Mesenchymal stem cell (in vitro differentiated cells and primary cell): ENCODE measurements at regions not wholly inside any gene's neighbourhood (a gene's known extent, or its start where the extent isn't known, plus 50 kb on each side); places are given as distances from the start of the nearest gene placed in this dataset.

Source experiments
- DNase-seq: peaks from one replicate; pipeline ENCODE4 v3.0.0-alpha.2; 2013
- H2AFZ ChIP-seq: one replicate; pipeline ENCODE4 v1.6.1; 2013; ENCODE audit warnings: low read depth, mild to moderate bottlenecking, control low read depth, inconsistent platforms, low read length, moderate library complexity
- H2AK5ac ChIP-seq: 2 replicates; pipeline ENCODE4 v1.6.1; 2013; ENCODE audit warnings: low read length, moderate library complexity, mild to moderate bottlenecking, inconsistent platforms; ENCODE audit not compliant: severe bottlenecking
- H2BK120ac ChIP-seq: one replicate; pipeline ENCODE4 v1.6.1; 2013; ENCODE audit warnings: low read depth, mild to moderate bottlenecking, inconsistent platforms, low read length, moderate library complexity
- H2BK12ac ChIP-seq, 2 experiments: one replicate each; pipeline ENCODE4 v1.6.1; 2013; ENCODE audit warnings: inconsistent platforms in 2 of 2, low read length in 2 of 2, mild to moderate bottlenecking in 2 of 2, moderate library complexity in 2 of 2, control low read depth in 1 of 2
- H2BK15ac ChIP-seq: one replicate; pipeline ENCODE4 v1.6.1; 2013; ENCODE audit warnings: mild to moderate bottlenecking, low read depth, inconsistent platforms; ENCODE audit not compliant: poor library complexity, severe bottlenecking
- H2BK5ac ChIP-seq: 2 replicates; pipeline ENCODE4 v1.6.1; 2013; ENCODE audit warnings: low read depth, mild to moderate bottlenecking, low read length, control low read depth, inconsistent platforms; ENCODE audit not compliant: poor library complexity, severe bottlenecking
- H3K14ac ChIP-seq, 2 experiments: one replicate each; pipeline ENCODE4 v1.6.1; 2013; ENCODE audit warnings: inconsistent platforms in 2 of 2, low read length in 2 of 2, control low read depth in 1 of 2, mild to moderate bottlenecking in 1 of 2, moderate library complexity in 1 of 2
- H3K18ac ChIP-seq, 2 experiments: one replicate each; pipeline ENCODE4 v1.6.1; 2013; ENCODE audit warnings: inconsistent platforms in 2 of 2, low read length in 2 of 2, control low read depth in 1 of 2, low read depth in 1 of 2, mild to moderate bottlenecking in 1 of 2
- H3K23ac ChIP-seq, 2 experiments: one replicate each; pipeline ENCODE4 v1.6.1; 2013; ENCODE audit warnings: inconsistent platforms in 2 of 2, low read length in 2 of 2, mild to moderate bottlenecking in 2 of 2, moderate library complexity in 2 of 2, control low read depth in 1 of 2
- H3K27ac ChIP-seq: 2 replicates; pipeline ENCODE4 v1.5.1; 2013; ENCODE audit warnings: mild to moderate bottlenecking, moderate library complexity, low read length, control low read depth, inconsistent platforms; ENCODE audit not compliant: poor library complexity, severe bottlenecking
- H3K27me3 ChIP-seq, 2 experiments: 2 replicates each; pipeline versions ENCODE4 v1.6.1 to v1.7.0; 2013; ENCODE audit warnings: low read length in 2 of 2, mild to moderate bottlenecking in 2 of 2, moderate library complexity in 2 of 2, control low read depth in 1 of 2, inconsistent platforms in 1 of 2; ENCODE audit not compliant: control insufficient read depth in 1 of 2, insufficient read depth in 1 of 2
- H3K36me3 ChIP-seq, 2 experiments: 2 replicates each; pipeline versions ENCODE4 v1.6.1 to v1.7.0; 2013; ENCODE audit warnings: low read length in 2 of 2, control low read depth in 1 of 2, inconsistent platforms in 1 of 2, low read depth in 1 of 2, mild to moderate bottlenecking in 1 of 2; ENCODE audit not compliant: insufficient read depth in 2 of 2, control insufficient read depth in 1 of 2
- H3K4ac ChIP-seq, 2 experiments: one replicate each; pipeline ENCODE4 v1.6.1; 2013; ENCODE audit warnings: inconsistent platforms in 2 of 2, low read length in 2 of 2, mild to moderate bottlenecking in 2 of 2, moderate library complexity in 2 of 2, control low read depth in 1 of 2, low read depth in 1 of 2
- H3K4me1 ChIP-seq: 2 replicates; pipeline ENCODE4 v1.6.1; 2013; ENCODE audit warnings: low read depth, low read length, control low read depth; ENCODE audit not compliant: control insufficient read depth, insufficient read depth
- H3K4me2 ChIP-seq: 2 replicates; pipeline ENCODE4 v1.6.1; 2013; ENCODE audit warnings: low read length, mild to moderate bottlenecking, inconsistent platforms; ENCODE audit not compliant: poor library complexity, severe bottlenecking
- H3K4me3 ChIP-seq, 2 experiments: 2 replicates each; pipeline versions ENCODE4 v1.5.1 to v1.7.0; 2013; ENCODE audit warnings: low read length in 2 of 2, mild to moderate bottlenecking in 2 of 2, control low read depth in 1 of 2, low read depth in 1 of 2; ENCODE audit not compliant: insufficient read depth in 1 of 2
- H3K79me1 ChIP-seq: replicated peaks from 2 replicates; pipeline ENCODE4 v1.6.1; 2013; ENCODE audit warnings: mild to moderate bottlenecking, control low read depth, low read length, inconsistent platforms; ENCODE audit not compliant: poor library complexity, severe bottlenecking
- H3K9ac ChIP-seq: 2 replicates; pipeline ENCODE4 v1.7.0; 2013; ENCODE audit warnings: mild to moderate bottlenecking, low read length, moderate library complexity
- H3K9me3 ChIP-seq: 2 replicates; pipeline ENCODE4 v1.7.0; 2013; ENCODE audit warnings: mild to moderate bottlenecking, low read length; ENCODE audit not compliant: control insufficient read depth
- H4K8ac ChIP-seq: one replicate; pipeline ENCODE4 v1.6.1; 2013; ENCODE audit warnings: inconsistent platforms, mild to moderate bottlenecking, low read length, moderate library complexity
- H4K91ac ChIP-seq: one replicate; pipeline ENCODE4 v1.6.1; 2013; ENCODE audit warnings: mild to moderate bottlenecking, low read length, inconsistent platforms
- WGBS: methylation state at CpG from one replicate; pipeline ENCODE4 v1.1.7; 2013; ENCODE audit warnings: mixed read lengths; 5-methylcytosine and 5-hydroxymethylcytosine counted together

GRCh38 chr5:5645198-5645597 is 222.7 kb downstream of the ICE1 start:
- Histone ChIP-seq H3K79me1 (no peaks in the 10 kb centered on the region), H3K4me3 (no peak overlapping the region), H4K8ac (no peak overlapping the region), H3K36me3 (no peaks in the 10 kb centered on the region), H3K18ac (no peak overlapping the region), H2AK5ac (no peak overlapping the region), H2BK120ac (no peak overlapping the region), H2AFZ (no peak overlapping the region), H2BK15ac (no peak overlapping the region), H3K9ac (no peak overlapping the region), H4K91ac (no peak overlapping the region), H3K4ac (no peak overlapping the region), H2BK5ac (no peak overlapping the region), H3K27me3 (no peaks in the 10 kb centered on the region), H3K23ac (no peak overlapping the region), H3K14ac (no peak overlapping the region), H3K4me2 (no peak overlapping the region), H2BK12ac (no peak overlapping the region), H3K27ac (no peak overlapping the region), H3K4me1 (no peaks in the 10 kb centered on the region), H3K9me3 (peaks cover 6% of the 10 kb centered on the region)
- no peak for DNase-seq
- WGBS: 70% methylated on average over 2 of the region's 2 CpGs

- Histone ChIP-seq H2BK5ac (no peak overlapping the region), H3K18ac (no peak overlapping the region), H3K27me3 (no peaks in the 10 kb centered on the region), H3K4me1 (no peaks in the 10 kb centered on the region), H3K14ac (no peak overlapping the region), H2AFZ (no peak overlapping the region), H3K4me3 (no peak overlapping the region), H3K9ac (no peak overlapping the region), H4K91ac (no peak overlapping the region), H2AK5ac (no peak overlapping the region), H3K36me3 (no peaks in the 10 kb centered on the region), H3K23ac (no peak overlapping the region), H3K9me3 (peaks cover 6% of the 10 kb centered on the region), H3K79me1 (no peaks in the 10 kb centered on the region), H4K8ac (no peak overlapping the region), H3K4me2 (no peak overlapping the region), H2BK120ac (no peak overlapping the region), H2BK15ac (no peak overlapping the region), H3K27ac (no peak overlapping the region), H3K4ac (no peak overlapping the region), H2BK12ac (no peak overlapping the region)
- DNase-seq: no peak
- 64% methylated on average over 5 of the region's 6 CpGs for WGBS
Observed at GRCh38 chr5:5644249-5644648, 221.8 kb downstream of the ICE1 start.

GRCh38 chr5:5643481-5643880 is 221.0 kb downstream of the ICE1 start:
- Histone ChIP-seq H3K9me3 (peaks cover 6% of the 10 kb centered on the region), H2BK120ac (no peak overlapping the region), H3K4me1 (no peaks in the 10 kb centered on the region), H3K79me1 (no peaks in the 10 kb centered on the region), H2BK15ac (no peak overlapping the region), H3K36me3 (no peaks in the 10 kb centered on the region), H3K27ac (no peak overlapping the region), H2AFZ (no peak overlapping the region), H3K4me2 (no peak overlapping the region), H3K9ac (no peak overlapping the region), H4K91ac (no peak overlapping the region), H3K23ac (no peak overlapping the region), H3K14ac (no peak overlapping the region), H2AK5ac (no peak overlapping the region), H3K27me3 (no peaks in the 10 kb centered on the region), H3K4me3 (no peak overlapping the region), H2BK5ac (no peak overlapping the region), H4K8ac (no peak overlapping the region), H3K4ac (no peak overlapping the region), H2BK12ac (no peak overlapping the region), H3K18ac (no peak overlapping the region)
- 47% methylated on average over 3 of the region's 4 CpGs for WGBS
- DNase-seq: no peak

GRCh38 chr5:5638211-5638610 is 215.7 kb downstream of the ICE1 start:
- H2BK12ac ChIP-seq: no peak overlapping the region
- 63% methylated on average over 2 of the region's 4 CpGs for WGBS
- H3K4ac ChIP-seq: no peak overlapping the region
- H3K9me3 ChIP-seq: no peaks in the 10 kb centered on the region
- no peak overlapping the region for H2BK120ac ChIP-seq
- DNase-seq: no peak
- no peak overlapping the region for H2AFZ ChIP-seq
- no peak overlapping the region for H3K4me2 ChIP-seq
- H3K36me3 ChIP-seq: no peaks in the 10 kb centered on the region
- H2BK15ac ChIP-seq: no peak overlapping the region
- H4K91ac ChIP-seq: no peak overlapping the region
- H3K23ac ChIP-seq: no peak overlapping the region
- H3K27ac ChIP-seq: no peak overlapping the region
- no peak overlapping the region for H3K18ac ChIP-seq
- H4K8ac ChIP-seq: no peak overlapping the region
- H3K27me3 ChIP-seq: peaks cover 0 to 4% of the 10 kb centered on the region in 2 experiments
- H2AK5ac ChIP-seq: no peak overlapping the region
- H3K4me3 ChIP-seq: no peak overlapping the region
- H3K79me1 ChIP-seq: no peaks in the 10 kb centered on the region
- H3K9ac ChIP-seq: no peak overlapping the region
- H2BK5ac ChIP-seq: no peak overlapping the region
- no peaks in the 10 kb centered on the region for H3K4me1 ChIP-seq
- H3K14ac ChIP-seq: no peak overlapping the region
